ENCODE measurements at regions not wholly inside any gene's neighbourhood (a gene's known extent, or its start where the extent isn't known, plus 50 kb on each side); places are given as distances from the start of the nearest gene placed in this dataset.

- DNase-seq (ENCODE audit: low spot score): no peak
- ChIA-PET POLR2A (no interaction called here), CTCF (ENCODE audit: unreplicated experiment) (no interaction called here)
- Histone ChIP-seq H3K27ac (ENCODE audit: low read depth, low read length, poor library complexity, severe bottlenecking) (no peak overlapping the region), H3K4me1 (ENCODE audit: insufficient read depth, low read length, poor library complexity, severe bottlenecking) (no peaks in the 10 kb centered on the region), H3K9me2 (ENCODE audit: insufficient read depth, low read length) (no peaks in the 10 kb centered on the region), H3K4me2 (ENCODE audit: low read length) (no peak overlapping the region), H3K36me3 (ENCODE audit: insufficient read depth, low read length) (no peaks in the 10 kb centered on the region), H2AFZ (ENCODE audit: low read length) (no peak overlapping the region), H3K79me2 (ENCODE audit: insufficient read depth, low read depth, low read length) (no peaks in the 10 kb centered on the region), H3K4me3 (ENCODE audit: low read depth, low read length, poor library complexity, severe bottlenecking) (no peak overlapping the region), H4K20me1 (ENCODE audit: insufficient read depth, low read length) (no peaks in the 10 kb centered on the region), H3K9me3 (ENCODE audit: low read length) (no peaks in the 10 kb centered on the region)
- intact Hi-C loops (cut with micrococcal nuclease; ENCODE audit: unreplicated experiment): no loop called here
- BruUV-seq (replicated peaks): no TSS peak
- TF ChIP-seq CTCF (conservative IDR thresholded peaks at IDR 0.05; ENCODE audit: low read length): no peak
- no peak for TF ChIP-seq EZH2phosphoT487 (IDR thresholded peaks at IDR 0.05; ENCODE audit: borderline replicate concordance, low read depth, low read length)
These were observed 727.0 kb upstream of the PIK3C3 start for GRCh38 chr18:41227993-41228392.

GRCh38 chr18:41226911-41227310, 728.1 kb upstream of the PIK3C3 start:
- Histone ChIP-seq H3K27ac (ENCODE audit: low read depth, low read length, poor library complexity, severe bottlenecking) (no peak overlapping the region), H3K79me2 (ENCODE audit: insufficient read depth, low read depth, low read length) (no peaks in the 10 kb centered on the region), H3K4me1 (ENCODE audit: insufficient read depth, low read length, poor library complexity, severe bottlenecking) (no peaks in the 10 kb centered on the region), H3K9me2 (ENCODE audit: insufficient read depth, low read length) (no peaks in the 10 kb centered on the region), H3K9me3 (ENCODE audit: low read length) (no peaks in the 10 kb centered on the region), H3K36me3 (ENCODE audit: insufficient read depth, low read length) (no peaks in the 10 kb centered on the region), H3K4me3 (ENCODE audit: low read depth, low read length, poor library complexity, severe bottlenecking) (no peak overlapping the region), H3K4me2 (ENCODE audit: low read length) (no peak overlapping the region), H4K20me1 (ENCODE audit: insufficient read depth, low read length) (no peaks in the 10 kb centered on the region), H2AFZ (ENCODE audit: low read length) (no peak overlapping the region)
- POLR2A ChIA-PET: interaction anchor here (0.7 kb wide), 1 partner anchor 12 kb away, joined by 3 read pairs; no protein-coding TSS in a partner anchor
- CTCF ChIA-PET (ENCODE audit: unreplicated experiment): no interaction called here
- intact Hi-C loops (cut with micrococcal nuclease; ENCODE audit: unreplicated experiment): no loop called here
- TF ChIP-seq EZH2phosphoT487 (IDR thresholded peaks at IDR 0.05; ENCODE audit: borderline replicate concordance, low read depth, low read length) (no peak), CTCF (conservative IDR thresholded peaks at IDR 0.05; ENCODE audit: low read length) (no peak)
- DNase-seq (ENCODE audit: low spot score): no peak
- BruUV-seq (replicated peaks): no TSS peak

- no peaks in the 10 kb centered on the region for H3K79me2 ChIP-seq (ENCODE audit: insufficient read depth, low read depth, low read length)
- H3K4me2 ChIP-seq (ENCODE audit: low read length): no peak overlapping the region
- DNase-seq (ENCODE audit: low spot score): no peak
- no peaks in the 10 kb centered on the region for H3K9me3 ChIP-seq (ENCODE audit: low read length)
- H3K4me1 ChIP-seq (ENCODE audit: insufficient read depth, low read length, poor library complexity, severe bottlenecking): no peaks in the 10 kb centered on the region
- BruUV-seq (replicated peaks): no TSS peak
- POLR2A ChIA-PET: no interaction called here
- no peak overlapping the region for H3K27ac ChIP-seq (ENCODE audit: low read depth, low read length, poor library complexity, severe bottlenecking)
- no peak overlapping the region for H2AFZ ChIP-seq (ENCODE audit: low read length)
- no peaks in the 10 kb centered on the region for H3K9me2 ChIP-seq (ENCODE audit: insufficient read depth, low read length)
- CTCF ChIA-PET (ENCODE audit: unreplicated experiment): no interaction called here
- no peak for TF ChIP-seq CTCF (conservative IDR thresholded peaks at IDR 0.05; ENCODE audit: low read length)
- TF ChIP-seq EZH2phosphoT487 (IDR thresholded peaks at IDR 0.05; ENCODE audit: borderline replicate concordance, low read depth, low read length): no peak
- H4K20me1 ChIP-seq (ENCODE audit: insufficient read depth, low read length): no peaks in the 10 kb centered on the region
- no peak overlapping the region for H3K4me3 ChIP-seq (ENCODE audit: low read depth, low read length, poor library complexity, severe bottlenecking)
- intact Hi-C loops (cut with micrococcal nuclease; ENCODE audit: unreplicated experiment): no loop called here
- no peaks in the 10 kb centered on the region for H3K36me3 ChIP-seq (ENCODE audit: insufficient read depth, low read length)
These were observed 728.8 kb upstream of the PIK3C3 start for GRCh38 chr18:41226186-41226585.
